ENCODE measurements at regions not wholly inside any gene's neighbourhood (a gene's known extent, or its start where the extent isn't known, plus 50 kb on each side); places are given as distances from the start of the nearest gene placed in this dataset.
"Not testable (repeated sequence)": the region's sequence is repeated elsewhere in the genome, so short reads cannot be mapped to it uniquely, and the experiment has no call there.

- peaks cover 22% of the 10 kb centered on the region for H3K27me3 Mint-ChIP-seq
- H3K4me1 Mint-ChIP-seq (ENCODE audit: low read depth): no peaks in the 10 kb centered on the region
- no peaks in the 10 kb centered on the region for H3K9me3 Mint-ChIP-seq
- H3K27ac Mint-ChIP-seq: no peak overlapping the region
- H3K36me3 Mint-ChIP-seq (ENCODE audit: low read depth): no peaks in the 10 kb centered on the region
- no peak overlapping the region for H3K4me3 Mint-ChIP-seq
Observed at GRCh38 chr1:47491341-47491753, 53.5 kb downstream of the FOXD2 start.

DNA sequence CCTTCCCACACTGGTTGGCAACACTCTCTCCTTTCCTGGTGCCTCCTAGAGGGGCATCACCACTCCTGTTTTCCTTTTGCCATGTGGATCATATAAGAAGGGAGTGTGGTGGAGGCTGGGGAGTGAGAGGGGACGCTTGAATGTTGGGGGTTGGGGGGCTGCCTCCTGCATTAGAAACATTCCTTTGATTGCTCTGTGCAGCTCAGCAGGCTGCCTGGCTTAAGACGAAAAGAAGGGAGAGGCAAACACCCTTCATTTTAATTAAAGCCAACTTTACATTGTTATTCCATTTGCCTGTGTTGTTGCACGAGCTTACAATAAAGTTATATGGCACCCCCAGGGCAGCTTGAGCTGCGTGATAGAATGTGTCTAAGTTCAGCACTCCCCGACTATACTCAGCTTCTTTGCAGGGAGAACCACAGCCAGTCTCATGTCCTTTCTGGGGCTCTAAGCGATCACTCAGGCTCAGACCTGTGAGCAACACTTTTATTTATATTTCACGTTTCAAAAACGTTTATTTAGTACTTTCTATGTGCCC lies 57.4 kb downstream of the FOXD2 start:
- Mint-ChIP-seq H3K4me1 (ENCODE audit: low read depth) (no peaks in the 10 kb centered on the region), H3K9me3 (no peaks in the 10 kb centered on the region), H3K27me3 (peaks cover 33% of the 10 kb centered on the region), H3K36me3 (ENCODE audit: low read depth) (no peaks in the 10 kb centered on the region), H3K4me3 (no peak overlapping the region), H3K27ac (no peak overlapping the region)

DNA sequence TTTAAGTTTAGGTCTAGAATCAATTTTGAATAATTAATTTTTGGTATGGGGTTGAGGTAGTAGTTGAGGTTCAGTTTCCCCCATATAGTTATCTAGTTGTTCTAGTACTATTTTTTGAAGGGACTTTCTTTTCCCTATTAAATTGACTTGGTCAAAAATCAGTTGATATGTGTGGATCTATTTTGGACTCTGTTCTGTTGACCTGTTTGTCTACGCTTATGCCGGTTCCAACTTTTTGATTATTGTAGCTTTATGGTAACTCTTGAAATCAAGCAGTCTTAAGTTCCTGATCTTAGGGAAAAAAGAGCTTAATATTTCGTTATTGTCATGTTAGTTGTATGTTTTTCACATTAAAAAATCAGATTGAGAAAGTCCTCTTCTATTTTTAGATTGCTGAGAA lies 60.7 kb downstream of the FOXD2 start:
- Mint-ChIP-seq H3K4me3 (no peak overlapping the region), H3K36me3 (ENCODE audit: low read depth) (no peaks in the 10 kb centered on the region), H3K9me3 (no peaks in the 10 kb centered on the region), H3K27ac (no peak overlapping the region), H3K27me3 (peaks cover 51% of the 10 kb centered on the region), H3K4me1 (ENCODE audit: low read depth) (no peaks in the 10 kb centered on the region)

- Mint-ChIP-seq H3K36me3 (ENCODE audit: low read depth) (no peaks in the 10 kb centered on the region), H3K9me3 (no peaks in the 10 kb centered on the region), H3K4me3 (no peak overlapping the region), H3K27me3 (peaks cover 62% of the 10 kb centered on the region), H3K4me1 (ENCODE audit: low read depth) (no peaks in the 10 kb centered on the region), H3K27ac (no peak overlapping the region)
Observed at GRCh38 chr1:47501069-47501468, 63.2 kb downstream of the FOXD2 start.

GRCh38 chr1:47502746-47503370 lies 65.0 kb downstream of the FOXD2 start:
- no peak overlapping the region for H3K4me3 Mint-ChIP-seq
- no peak overlapping the region for H3K27ac Mint-ChIP-seq
- no peaks in the 10 kb centered on the region for H3K36me3 Mint-ChIP-seq (ENCODE audit: low read depth)
- no peaks in the 10 kb centered on the region for H3K9me3 Mint-ChIP-seq
- H3K4me1 Mint-ChIP-seq (ENCODE audit: low read depth): peaks cover 7% of the 10 kb centered on the region
- H3K27me3 Mint-ChIP-seq: peaks cover 70% of the 10 kb centered on the region

DNA sequence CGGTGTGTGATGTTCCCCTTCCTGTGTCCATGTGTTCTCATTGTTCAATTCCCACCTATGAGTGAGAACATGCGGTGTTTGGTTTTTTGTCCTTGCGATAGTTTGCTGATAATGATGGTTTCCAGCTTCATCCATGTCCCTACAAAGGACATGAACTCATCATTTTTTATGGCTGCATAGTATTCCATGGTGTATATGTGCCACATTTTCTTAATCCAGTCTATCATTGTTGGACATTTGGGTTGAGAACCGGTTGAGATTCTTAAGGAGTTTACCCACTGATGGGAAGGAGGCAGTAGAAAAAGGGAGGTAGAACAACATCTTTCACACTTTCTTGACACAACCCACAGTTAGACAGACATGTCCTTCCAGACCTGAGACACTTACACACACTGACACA lies 67.0 kb downstream of the FOXD2 start:
- H3K36me3 Mint-ChIP-seq (ENCODE audit: low read depth); H3K4me3 Mint-ChIP-seq; H3K9me3 Mint-ChIP-seq; H3K27ac Mint-ChIP-seq: not testable (repeated sequence)
- H3K27me3 Mint-ChIP-seq: peaks cover 67% of the 10 kb centered on the region
- peaks cover 18% of the 10 kb centered on the region for H3K4me1 Mint-ChIP-seq (ENCODE audit: low read depth)

DNA sequence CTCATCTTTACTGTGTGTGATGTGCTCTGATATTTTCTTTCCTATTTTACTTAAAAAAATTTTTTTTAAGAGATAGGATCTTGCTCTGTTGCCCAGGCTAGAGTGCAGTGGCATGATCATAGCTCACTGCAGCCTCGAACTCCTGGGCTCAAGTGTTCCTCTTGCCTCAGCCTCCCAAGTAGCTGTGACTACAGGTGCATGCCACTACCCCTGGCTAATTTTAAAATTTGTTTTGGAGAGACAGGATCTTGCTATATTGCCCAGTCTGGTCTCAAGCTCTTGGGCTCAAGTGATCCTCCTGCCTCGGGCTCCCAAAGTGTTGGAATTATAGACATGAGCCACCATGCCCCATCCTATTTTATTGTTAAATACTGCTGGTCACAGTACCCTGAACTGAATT lies 67.4 kb downstream of the FOXD2 start:
- H3K27me3 Mint-ChIP-seq: peaks cover 69% of the 10 kb centered on the region
- no peak overlapping the region for H3K27ac Mint-ChIP-seq
- no peak overlapping the region for H3K4me3 Mint-ChIP-seq
- H3K4me1 Mint-ChIP-seq (ENCODE audit: low read depth): peaks cover 18% of the 10 kb centered on the region
- no peaks in the 10 kb centered on the region for H3K36me3 Mint-ChIP-seq (ENCODE audit: low read depth)
- no peaks in the 10 kb centered on the region for H3K9me3 Mint-ChIP-seq

GRCh38 chr1:47506053-47506452 lies 68.2 kb downstream of the FOXD2 start:
- Mint-ChIP-seq H3K4me1 (ENCODE audit: low read depth) (peaks cover 18% of the 10 kb centered on the region), H3K9me3 (no peaks in the 10 kb centered on the region), H3K4me3 (no peak overlapping the region), H3K27me3 (peaks cover 70% of the 10 kb centered on the region), H3K27ac (no peak overlapping the region), H3K36me3 (ENCODE audit: low read depth) (no peaks in the 10 kb centered on the region)

DNA sequence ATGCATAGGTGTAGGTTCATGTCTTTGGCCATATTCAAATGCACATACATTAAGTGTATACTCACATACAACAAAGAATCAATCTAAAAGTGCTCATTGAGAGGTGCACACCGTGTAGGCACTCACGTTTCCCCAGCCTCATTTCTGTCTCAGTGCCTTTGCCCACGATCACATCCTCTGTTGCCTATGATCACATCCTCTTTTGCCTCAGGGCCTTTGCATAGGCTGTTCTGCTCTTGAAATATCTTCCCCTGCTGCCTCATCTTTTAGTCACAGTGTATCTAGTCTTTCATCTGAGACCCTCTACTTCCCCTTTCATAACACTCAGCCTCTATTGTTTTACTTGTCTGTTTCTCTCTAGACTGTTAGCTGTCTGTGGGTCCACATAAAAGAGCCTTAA lies 69.3 kb downstream of the FOXD2 start:
- no peaks in the 10 kb centered on the region for H3K36me3 Mint-ChIP-seq (ENCODE audit: low read depth)
- no peak overlapping the region for H3K27ac Mint-ChIP-seq
- no peaks in the 10 kb centered on the region for H3K9me3 Mint-ChIP-seq
- peaks cover 18% of the 10 kb centered on the region for H3K4me1 Mint-ChIP-seq (ENCODE audit: low read depth)
- H3K4me3 Mint-ChIP-seq: no peak overlapping the region
- peaks cover 70% of the 10 kb centered on the region for H3K27me3 Mint-ChIP-seq

DNA sequence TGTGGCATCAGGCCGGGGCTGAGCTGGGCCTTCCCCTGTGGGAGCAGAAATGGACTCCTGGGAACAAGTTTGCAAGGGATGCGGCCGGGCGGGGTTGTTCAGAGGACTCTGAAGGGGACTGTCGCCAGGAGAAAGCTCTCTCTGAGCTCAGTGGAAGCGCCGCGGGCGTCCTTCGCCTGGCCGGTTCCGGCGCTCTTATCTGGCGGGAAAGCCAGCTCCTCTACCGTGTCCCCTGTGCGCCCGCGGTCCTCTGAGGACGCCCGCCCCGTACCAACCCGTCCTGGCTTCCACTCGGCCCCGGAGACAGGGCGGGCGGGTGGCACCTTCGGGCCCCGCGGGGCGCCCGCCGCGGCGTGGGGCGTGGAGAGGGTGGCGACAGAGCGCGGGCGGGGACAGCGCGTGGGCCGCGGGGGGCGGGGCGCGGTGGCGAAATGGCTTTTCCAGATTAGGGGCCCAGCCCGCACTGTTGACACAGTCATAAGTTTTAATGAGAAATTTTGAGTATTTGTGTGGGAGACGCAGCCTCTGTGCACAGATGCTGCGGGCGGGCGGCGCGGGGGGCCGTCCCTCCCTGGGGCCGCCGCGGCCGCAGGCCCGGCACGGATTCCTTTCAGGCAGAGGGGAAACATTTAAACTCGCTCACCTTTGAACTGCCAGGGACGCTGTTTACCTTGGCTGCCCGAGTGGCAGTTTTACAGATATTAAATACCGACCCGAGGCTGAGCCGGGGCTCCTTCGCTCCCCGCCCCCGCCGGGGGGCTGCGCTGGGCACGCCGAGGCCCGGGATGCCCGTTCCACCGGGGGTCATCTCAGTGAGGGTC lies 70.2 kb downstream of the FOXD2 start:
- Mint-ChIP-seq H3K27me3 (peaks cover 74% of the 10 kb centered on the region), H3K9me3 (peaks cover under 1% of the 10 kb centered on the region), H3K4me1 (ENCODE audit: low read depth) (peaks cover 18% of the 10 kb centered on the region), H3K36me3 (ENCODE audit: low read depth) (no peaks in the 10 kb centered on the region), H3K4me3 (peak overlapping the region; percentile 61), H3K27ac (no peak overlapping the region)

DNA sequence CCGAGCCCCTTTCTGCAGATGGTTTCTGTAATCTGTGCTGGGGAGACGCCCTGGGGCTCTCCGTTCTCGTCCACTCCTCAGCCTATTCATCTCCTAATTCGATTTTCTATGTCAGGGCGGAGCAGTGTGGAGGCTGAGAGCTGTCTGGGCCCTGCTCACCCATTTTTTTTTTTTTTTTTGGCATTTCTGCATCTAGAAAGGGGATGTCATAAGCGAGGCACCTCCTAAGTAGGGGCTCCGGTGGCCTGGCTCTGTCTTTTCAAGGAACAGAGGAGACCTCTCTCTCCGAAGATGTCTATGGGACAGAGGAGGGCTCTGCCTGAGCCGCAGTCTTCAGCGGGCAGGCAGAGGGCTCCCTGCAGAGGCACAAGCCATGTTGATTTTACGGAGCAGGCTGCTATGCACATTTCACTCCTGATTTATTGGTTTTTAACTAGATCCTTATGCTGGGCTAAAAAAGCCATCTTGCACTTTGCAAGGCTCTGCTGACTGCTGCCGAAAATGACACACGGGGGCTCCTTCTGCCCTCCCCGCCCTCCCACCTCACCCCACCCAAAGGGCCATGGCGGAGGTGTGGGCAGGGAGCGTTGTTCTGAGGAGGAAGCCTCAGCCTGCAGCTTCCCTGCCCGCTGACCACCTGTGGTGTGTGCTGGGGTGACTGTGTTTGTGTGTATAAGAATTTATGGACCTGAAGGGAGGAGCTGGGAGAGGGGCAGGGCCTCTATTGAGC lies 71.0 kb downstream of the FOXD2 start:
- Mint-ChIP-seq H3K4me1 (ENCODE audit: low read depth) (peaks cover 18% of the 10 kb centered on the region), H3K27ac (no peak overlapping the region), H3K27me3 (peaks cover 74% of the 10 kb centered on the region), H3K4me3 (peak overlapping the region; percentile 61), H3K9me3 (peaks cover 6% of the 10 kb centered on the region), H3K36me3 (ENCODE audit: low read depth) (no peaks in the 10 kb centered on the region)

GRCh38 chr1:47510282-47510811 lies 72.5 kb downstream of the FOXD2 start:
- Mint-ChIP-seq H3K27ac (no peak overlapping the region), H3K36me3 (ENCODE audit: low read depth) (no peaks in the 10 kb centered on the region), H3K9me3 (peaks cover 14% of the 10 kb centered on the region), H3K4me1 (ENCODE audit: low read depth) (peaks cover 18% of the 10 kb centered on the region), H3K27me3 (peaks cover 78% of the 10 kb centered on the region), H3K4me3 (no peak overlapping the region)

GRCh38 chr1:47511825-47512224 lies 74.0 kb downstream of the FOXD2 start:
- Mint-ChIP-seq H3K27ac (no peak overlapping the region), H3K4me3 (no peak overlapping the region), H3K36me3 (ENCODE audit: low read depth) (no peaks in the 10 kb centered on the region), H3K27me3 (peaks cover 66% of the 10 kb centered on the region), H3K4me1 (ENCODE audit: low read depth) (peaks cover 18% of the 10 kb centered on the region), H3K9me3 (peaks cover 14% of the 10 kb centered on the region)

- Mint-ChIP-seq H3K9me3 (peaks cover 14% of the 10 kb centered on the region), H3K4me1 (ENCODE audit: low read depth) (peaks cover 11% of the 10 kb centered on the region), H3K4me3 (no peak overlapping the region), H3K27ac (no peak overlapping the region), H3K36me3 (ENCODE audit: low read depth) (no peaks in the 10 kb centered on the region), H3K27me3 (peaks cover 69% of the 10 kb centered on the region)
Observed at GRCh38 chr1:47513393-47513792, 75.5 kb downstream of the FOXD2 start.

DNA sequence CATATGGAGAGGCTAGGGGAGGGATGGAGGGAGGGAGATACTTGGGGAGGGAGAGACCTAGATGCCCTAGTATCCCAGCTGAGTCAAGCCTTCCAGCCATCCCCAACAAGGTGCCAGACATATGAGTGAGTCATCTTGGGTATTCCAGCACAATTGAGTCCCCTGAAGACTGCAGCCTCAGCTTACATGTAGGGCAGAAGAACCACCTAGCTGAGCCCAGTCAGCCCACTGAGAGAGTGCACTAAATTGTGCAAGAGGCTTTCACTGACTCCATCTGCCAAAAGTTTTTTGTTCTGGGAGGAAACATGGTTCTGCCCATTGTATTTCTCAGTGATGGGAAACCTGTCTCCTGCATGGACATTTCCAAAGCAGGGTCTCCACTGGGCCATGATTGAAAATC lies 76.4 kb downstream of the FOXD2 start:
- peaks cover 3% of the 10 kb centered on the region for H3K4me1 Mint-ChIP-seq (ENCODE audit: low read depth)
- H3K27me3 Mint-ChIP-seq: peaks cover 67% of the 10 kb centered on the region

More for the DNA sequence above, 76.4 kb downstream of the FOXD2 start:
- Mint-ChIP-seq H3K9me3 (peaks cover 14% of the 10 kb centered on the region), H3K27ac (no peak overlapping the region), H3K36me3 (ENCODE audit: low read depth) (no peaks in the 10 kb centered on the region), H3K4me3 (no peak overlapping the region)

Measured in stimulated activated naive CD8-positive, alpha-beta T cell treated with anti-CD3 and anti-CD28 coated beads, Interleukin-15, Interleukin-2, amounts not matched to agents 100 ng/mL and 50 ng/mL, for 24 hours (primary cell).